GM23338 (cell line): ENCODE measurements at regions not wholly inside any gene's neighbourhood (a gene's known extent, or its start where the extent isn't known, plus 50 kb on each side); places are given as distances from the start of the nearest gene placed in this dataset.
A peak's percentile ranks its signal among the peaks of the same experiment; 100 is the strongest.

Source experiments
- ATAC-seq: fragments of 200-7000 bp; cut with Tn5 transposase; 3 replicates; pipeline ENCODE4 v1.9.1; 2020
- DNase-seq: peaks from one replicate; pipeline ENCODE4 v3.0.0-alpha.2; 2015; ENCODE audit warnings: low spot score
- H2AFZ ChIP-seq: fragments of 200-600 bp; sonication (generic); 2 replicates; pipeline ENCODE4 v1.8.0; 2016; ENCODE audit warnings: antibody characterized with exemption, mild to moderate bottlenecking, moderate library complexity
- H3F3A ChIP-seq: fragments of 200-600 bp; sonication (generic); replicated peaks from 2 replicates; pipeline ENCODE4 v1.8.0; 2017; ENCODE audit warnings: antibody characterized with exemption, mixed run types, low read depth
- H3K27ac ChIP-seq: fragments of 200-600 bp; sonication (generic); 2 replicates; pipeline ENCODE4 v1.6.1; 2016; ENCODE audit warnings: low read depth
- H3K27me3 ChIP-seq: fragments of 200-600 bp; sonication (generic); 2 replicates; pipeline ENCODE4 v1.8.0; 2016; ENCODE audit warnings: mild to moderate bottlenecking, mixed run types, moderate library complexity; ENCODE audit not compliant: insufficient read depth
- H3K36me3 ChIP-seq: fragments of 200-600 bp; sonication (generic); 2 replicates; pipeline ENCODE4 v1.8.0; 2016; ENCODE audit warnings: mild to moderate bottlenecking; ENCODE audit not compliant: insufficient read depth
- H3K4me1 ChIP-seq: fragments of 200-600 bp; sonication (generic); 2 replicates; pipeline ENCODE4 v1.8.0; 2016; ENCODE audit warnings: mild to moderate bottlenecking, moderate library complexity; ENCODE audit not compliant: insufficient read depth
- H3K4me2 ChIP-seq: fragments of 200-600 bp; sonication (generic); 2 replicates; pipeline ENCODE4 v1.7.1; 2017; ENCODE audit warnings: mixed run types
- H3K4me3 ChIP-seq: fragments of 200-600 bp; sonication (generic); 2 replicates; pipeline ENCODE4 v1.6.1; 2016; ENCODE audit warnings: mixed run types
- H3K79me2 ChIP-seq: fragments of 200-600 bp; sonication (generic); replicated peaks from 2 replicates; pipeline ENCODE4 v1.8.0; 2017; ENCODE audit warnings: mild to moderate bottlenecking; ENCODE audit not compliant: insufficient read depth
- H3K9me2 ChIP-seq: fragments of 200-600 bp; sonication (generic); 2 replicates; pipeline ENCODE4 v1.8.0; 2017; ENCODE audit not compliant: insufficient read depth
- H4K20me1 ChIP-seq: fragments of 200-600 bp; sonication (generic); replicated peaks from 2 replicates; pipeline ENCODE4 v1.8.0; 2017; ENCODE audit warnings: mild to moderate bottlenecking; ENCODE audit not compliant: insufficient read depth
- H3K27ac Mint-ChIP-seq: 2 replicates; pipeline ENCODE4 v1.8.0; 2020; ENCODE audit warnings: inconsistent platforms, mild to moderate bottlenecking, moderate library complexity, mixed read lengths
- H3K27me3 Mint-ChIP-seq: 3 replicates; pipeline ENCODE4 v1.8.0; 2022; ENCODE audit warnings: low read depth, mild to moderate bottlenecking, moderate library complexity, mixed read lengths, inconsistent platforms; ENCODE audit not compliant: insufficient read depth, poor library complexity
- H3K36me3 Mint-ChIP-seq: 3 replicates; pipeline ENCODE4 v1.8.0; 2021; ENCODE audit warnings: low read depth, mild to moderate bottlenecking, inconsistent platforms, moderate library complexity, mixed read lengths
- H3K4me1 Mint-ChIP-seq: 3 replicates; pipeline ENCODE4 v1.8.0; 2020; ENCODE audit warnings: mild to moderate bottlenecking, inconsistent platforms, mixed read lengths
- H3K4me3 Mint-ChIP-seq: 3 replicates; pipeline ENCODE4 v1.8.0; 2021; ENCODE audit warnings: moderate library complexity, mild to moderate bottlenecking, inconsistent platforms, mixed read lengths
- H3K9me3 Mint-ChIP-seq: 3 replicates; pipeline ENCODE4 v1.8.0; 2020; ENCODE audit warnings: moderate library complexity, mild to moderate bottlenecking, inconsistent platforms, mixed read lengths
- CREB1 ChIP-seq: fragments of 250-450 bp; sonication (Bioruptor Pico); IDR thresholded peaks from 2 replicates; pipeline ENCODE4 v1.5.0; 2020; ENCODE audit warnings: low read depth, mild to moderate bottlenecking, moderate library complexity
- REST ChIP-seq: IDR thresholded peaks from one replicate; pipeline ENCODE4 v1.6.1; 2018; ENCODE audit warnings: antibody characterized with exemption; ENCODE audit not compliant: unreplicated experiment
- STAT1 ChIP-seq: IDR thresholded peaks from one replicate; pipeline ENCODE4 v1.6.1; 2016; ENCODE audit warnings: antibody characterized with exemption; ENCODE audit not compliant: unreplicated experiment
- ZNF462 ChIP-seq: fragments of 250-450 bp; sonication (Bioruptor Pico); IDR thresholded peaks from 2 replicates; pipeline ENCODE4 v1.5.0; 2020; ENCODE audit warnings: mild to moderate bottlenecking, moderate library complexity

DNA sequence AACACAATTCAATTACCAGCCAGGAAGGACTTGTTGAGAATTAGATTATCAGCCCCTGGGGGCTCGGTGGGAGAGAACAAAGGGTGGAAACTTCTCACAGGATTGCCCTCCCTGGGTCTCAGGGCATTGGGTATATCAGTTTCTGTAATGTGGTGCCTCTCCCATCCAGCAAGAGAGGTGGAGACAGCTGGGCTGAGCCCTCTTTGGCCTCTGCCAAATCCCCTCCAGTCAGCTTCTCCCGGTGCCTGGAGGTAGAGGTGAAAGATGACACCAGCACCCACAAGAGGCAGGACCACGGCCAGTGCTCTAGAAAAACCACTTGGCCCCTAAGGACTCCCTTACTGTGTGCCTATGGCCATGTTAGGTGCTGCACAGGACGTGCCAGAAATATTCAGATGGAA, 179.7 kb downstream of the HAUS1 start:
- ATAC-seq (peak; percentile 91), DNase-seq (peak; percentile 82)
- no peaks in the 10 kb centered on the region; the same call in 2 of the 3 replicates for H3K9me3 Mint-ChIP-seq
- Histone ChIP-seq H2AFZ (no peak overlapping the region), H3K4me3 (no peak overlapping the region), H3K27ac (no peak overlapping the region), H3K9me2 (no peaks in the 10 kb centered on the region), H3K79me2 (no peaks in the 10 kb centered on the region), H4K20me1 (peaks cover 5% of the 10 kb centered on the region; the same call in 1 of the 2 replicates), H3F3A (no peaks in the 10 kb centered on the region; the same call in 1 of the 2 replicates), H3K27me3 (no peaks in the 10 kb centered on the region), H3K36me3 (no peaks in the 10 kb centered on the region), H3K4me2 (peak overlapping the region; percentile 26; the same call in 1 of the 2 replicates), H3K4me1 (peaks cover 5% of the 10 kb centered on the region; the same call in 1 of the 2 replicates)
- TF ChIP-seq ZNF462 (CRISPR knock-in tag) (peak; percentile 58; the same call in 1 of the 2 replicates), REST (peak; percentile 78), CREB1 (no peak), STAT1 (no peak)
- no peak overlapping the region for H3K4me3 Mint-ChIP-seq
- H3K27ac Mint-ChIP-seq = no peak overlapping the region
- H3K4me1 Mint-ChIP-seq = peaks cover 18% of the 10 kb centered on the region
- H3K36me3 Mint-ChIP-seq = no peaks in the 10 kb centered on the region; the same call in 2 of the 3 replicates
- peaks cover 7% of the 10 kb centered on the region for H3K27me3 Mint-ChIP-seq
